SH-SY5Y (cell line): ENCODE measurements at regions not wholly inside any gene's neighbourhood (a gene's known extent, or its start where the extent isn't known, plus 50 kb on each side); places are given as distances from the start of the nearest gene placed in this dataset.

Experiments
- GATA2 ChIP-seq: IDR thresholded peaks from 2 replicates; pipeline ENCODE4 v1.6.1; 2011; ENCODE audit warnings: mild to moderate bottlenecking, low read depth, low read length
- GATA3 ChIP-seq: IDR thresholded peaks from 2 replicates; pipeline ENCODE4 v1.6.1; 2011; ENCODE audit warnings: low read depth, mild to moderate bottlenecking, low read length, moderate library complexity

DNA sequence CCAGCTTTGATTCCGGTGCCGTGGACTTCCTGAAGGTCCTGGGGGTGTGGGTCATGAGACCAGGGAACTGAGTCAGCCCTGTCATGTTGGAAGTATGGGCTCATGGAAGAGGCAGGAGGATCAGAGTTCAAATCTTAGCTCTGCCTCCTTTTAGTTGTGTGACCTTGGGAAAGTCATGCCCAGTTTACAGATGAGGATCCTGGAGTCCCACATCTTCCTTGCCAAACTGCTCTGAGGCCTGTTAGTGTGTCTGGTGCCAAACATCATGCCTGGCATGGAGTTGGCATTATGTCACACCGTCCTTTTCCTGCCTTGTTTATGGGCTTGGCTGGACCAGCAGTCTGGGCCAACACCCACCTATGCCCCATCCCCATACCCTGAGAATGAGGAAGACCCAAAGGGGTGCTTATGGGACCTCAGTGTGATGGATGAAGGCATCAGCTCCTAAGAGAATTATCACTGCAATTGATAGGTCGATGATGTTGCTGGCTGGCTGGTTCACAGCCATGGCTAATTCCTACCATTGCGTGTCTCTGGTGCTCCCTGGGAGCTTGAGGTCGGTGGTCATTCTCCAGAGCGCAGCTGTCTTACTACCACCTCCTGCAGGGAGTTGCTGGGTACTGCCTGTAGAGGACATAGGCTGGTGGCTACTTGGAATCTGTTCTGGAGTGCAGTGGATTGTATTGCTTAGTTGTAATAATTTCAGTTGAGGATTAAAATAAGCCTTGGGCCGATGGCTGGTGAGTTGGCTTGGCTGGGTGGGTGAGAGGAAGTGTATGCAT, 140.5 kb upstream of the PITX1 start:
- TF ChIP-seq GATA2, result no peak
- no peak for TF ChIP-seq GATA3
